Kidney (tissue), 13 donors: ENCODE measurements at regions not wholly inside any gene's neighbourhood (a gene's known extent, or its start where the extent isn't known, plus 50 kb on each side); places are given as distances from the start of the nearest gene placed in this dataset.

Source experiments
- DNase-seq, 5 donors: peaks; one replicate each; pipeline ENCODE4 v3.0.0-alpha.2; 2013 to 2020
- FAIRE-seq: peaks from 2 replicates; lab custom pipeline; 2012; peaks lifted over from hg19 to GRCh38; lab: Jason Lieb, UNC
- H3K27ac ChIP-seq, 2 donors: one replicate each; pipeline ENCODE4 v1.7.0; 2013; ENCODE audit warnings: low read depth in 2 of 2, low read length in 2 of 2, inconsistent platforms in 1 of 2
- H3K27me3 ChIP-seq: one replicate; pipeline ENCODE4 v1.7.1; 2013; ENCODE audit warnings: low read length, inconsistent platforms; ENCODE audit not compliant: control insufficient read depth, insufficient read depth
- H3K36me3 ChIP-seq, 3 donors: one replicate each; pipeline versions ENCODE4 v1.7.0 to v1.7.1; 2013; ENCODE audit warnings: low read length in 3 of 3, control low read depth in 1 of 3, inconsistent platforms in 1 of 3; ENCODE audit not compliant: insufficient read depth in 3 of 3, control insufficient read depth in 2 of 3
- H3K4me1 ChIP-seq, 3 donors: one replicate each; pipeline versions ENCODE4 v1.7.0 to v1.7.1; 2013; ENCODE audit warnings: low read length in 3 of 3, inconsistent platforms in 1 of 3, low read depth in 1 of 3; ENCODE audit not compliant: control insufficient read depth in 2 of 3, insufficient read depth in 2 of 3
- H3K4me3 ChIP-seq, 3 donors: one replicate each; pipeline versions ENCODE4 v1.7.0 to v1.8.1; 2013; ENCODE audit warnings: low read length in 3 of 3, control low read depth in 1 of 3, inconsistent platforms in 1 of 3
- H3K9ac ChIP-seq, 3 donors: one replicate each; pipeline versions ENCODE4 v1.7.0 to v1.7.1; 2013; ENCODE audit warnings: low read length in 3 of 3, control low read depth in 1 of 3, inconsistent platforms in 1 of 3
- H3K9me3 ChIP-seq, 3 donors: one replicate each; pipeline versions ENCODE4 v1.7.0 to v1.7.1; 2013; ENCODE audit warnings: low read length in 3 of 3, control low read depth in 1 of 3, inconsistent platforms in 1 of 3; ENCODE audit not compliant: control insufficient read depth in 2 of 3, insufficient read depth in 1 of 3
- CTCF ChIP-seq: IDR thresholded peaks from 3 replicates; pipeline ENCODE4 v1.5.1; 2012; ENCODE audit warnings: mild to moderate bottlenecking, moderate library complexity, borderline replicate concordance; ENCODE audit not compliant: insufficient read depth; ENCODE audit errors: extremely low read depth
- intact Hi-C: fragments of 100-400 bp; cut with DNase I; formaldehyde crosslinking; loops from one replicate; pipeline ENCODE4 v1.11.1; 2022
- donor health status: control.
- donor health status: control.
- donor health status: control.
- donor health status: control.
- donor health status: control.
- donor health status: DM: yes; HTN: yes; CAD: no.
- donor health status: Normal renal cell carcinoma (clear cell type).

DNA sequence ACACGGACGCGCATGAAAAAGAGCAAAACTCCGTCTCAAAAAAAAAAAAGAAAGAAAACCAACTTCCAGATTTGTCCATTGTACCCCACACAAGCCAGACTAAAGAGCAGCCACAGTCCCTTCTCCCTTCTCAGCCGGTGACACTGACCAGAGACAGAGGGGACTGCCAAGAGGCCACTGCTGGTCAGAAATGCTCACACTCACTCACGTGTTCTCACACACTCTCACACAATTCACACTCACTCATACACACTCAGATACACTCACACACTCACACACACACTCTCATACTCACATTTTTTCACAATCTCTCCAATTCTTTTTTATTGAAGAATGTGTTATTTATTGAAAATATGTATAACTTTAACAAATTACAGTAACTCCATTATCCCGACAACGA lies 90.8 kb upstream of the RAB4A start:
- no peak for TF ChIP-seq CTCF
- FAIRE-seq (no peak), DNase-seq (no peak)
- Histone ChIP-seq H3K27me3 (no peaks in the 10 kb centered on the region), H3K4me3 (no peak overlapping the region), H3K4me1 (no peaks in the 10 kb centered on the region), H3K36me3 (no peaks in the 10 kb centered on the region), H3K9ac (no peak overlapping the region), H3K27ac (no peak overlapping the region), H3K9me3 (no peaks in the 10 kb centered on the region)
- intact Hi-C loops = no loop called here

DNA sequence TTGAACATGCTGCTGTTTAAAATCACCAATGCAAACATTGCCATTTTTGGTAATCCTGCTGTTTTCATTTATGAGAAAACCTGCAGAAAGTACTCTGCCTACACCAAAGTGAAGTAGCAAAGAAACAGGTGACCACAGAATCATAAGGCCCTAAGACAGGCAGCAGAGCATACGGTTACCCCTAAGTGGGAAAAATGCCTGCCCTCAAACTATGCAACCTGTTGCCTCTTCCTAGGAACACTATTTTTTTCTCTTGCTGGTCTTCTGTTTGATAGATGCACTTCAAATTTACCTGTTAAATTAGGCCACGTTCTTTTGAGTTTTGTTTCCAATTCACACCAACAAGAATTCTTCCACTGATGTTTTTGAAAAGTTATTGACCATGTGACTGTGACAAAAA lies 89.5 kb upstream of the RAB4A start:
- no peaks in the 10 kb centered on the region for H3K36me3 ChIP-seq
- no peak overlapping the region for H3K27ac ChIP-seq
- H3K27me3 ChIP-seq = no peaks in the 10 kb centered on the region
- FAIRE-seq (no peak), DNase-seq (no peak)
- intact Hi-C loops = no loop called here
- H3K4me1 ChIP-seq = no peaks in the 10 kb centered on the region
- no peak overlapping the region for H3K9ac ChIP-seq
- no peaks in the 10 kb centered on the region for H3K9me3 ChIP-seq
- no peak overlapping the region for H3K4me3 ChIP-seq
- TF ChIP-seq CTCF = no peak

DNA sequence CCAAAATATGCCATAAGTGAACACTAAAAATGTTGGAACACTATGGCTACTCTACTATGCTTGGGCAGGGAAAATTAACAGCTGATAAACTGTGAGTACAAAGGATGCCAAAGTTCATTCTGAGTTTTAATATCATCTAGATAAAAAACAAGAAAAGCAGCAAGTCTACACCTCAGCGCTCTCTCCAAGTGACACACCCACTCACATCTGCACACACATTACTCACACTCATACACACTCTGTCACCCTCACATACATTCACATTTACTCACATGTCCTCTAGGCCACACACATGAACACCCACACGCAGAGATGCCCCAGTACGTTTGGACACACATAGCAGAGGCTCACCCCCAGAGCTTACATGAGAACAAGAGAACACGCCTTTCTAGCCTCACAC lies 87.3 kb upstream of the RAB4A start:
- no peaks in the 10 kb centered on the region for H3K4me1 ChIP-seq
- H3K36me3 ChIP-seq = no peaks in the 10 kb centered on the region
- DNase-seq (no peak), FAIRE-seq (no peak)
- H3K9ac ChIP-seq = no peak overlapping the region
- no peak overlapping the region for H3K4me3 ChIP-seq
- TF ChIP-seq CTCF = no peak
- no peaks in the 10 kb centered on the region for H3K9me3 ChIP-seq
- no peaks in the 10 kb centered on the region for H3K27me3 ChIP-seq
- no peak overlapping the region for H3K27ac ChIP-seq
- intact Hi-C loops = no loop called here

DNA sequence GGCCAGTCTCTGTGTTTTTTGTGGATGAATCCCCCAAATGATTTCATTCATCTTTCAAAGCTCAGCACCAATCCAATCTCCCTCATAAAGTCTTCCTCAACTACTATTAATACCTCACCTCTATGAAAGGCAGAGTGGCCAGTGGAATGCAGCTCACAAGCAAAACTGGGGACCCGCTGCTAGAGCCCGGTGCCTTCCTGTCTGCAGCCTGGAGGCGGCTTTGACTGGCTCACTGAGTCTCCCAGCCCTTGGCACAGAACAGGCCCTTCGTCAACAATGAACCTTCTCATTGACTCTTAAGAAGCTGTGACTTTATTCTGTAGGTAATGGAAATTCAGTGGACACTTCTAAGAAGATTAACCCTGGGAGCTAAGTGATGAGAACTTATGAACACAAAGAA lies 86.8 kb upstream of the RAB4A start:
- Histone ChIP-seq H3K27me3 (no peaks in the 10 kb centered on the region), H3K27ac (no peak overlapping the region), H3K4me1 (no peaks in the 10 kb centered on the region), H3K9me3 (no peaks in the 10 kb centered on the region), H3K4me3 (no peak overlapping the region), H3K36me3 (no peaks in the 10 kb centered on the region), H3K9ac (no peak overlapping the region)
- DNase-seq = peak in 2 of 5 donors; percentile 30 to 54
- intact Hi-C loops = no loop called here
- FAIRE-seq = no peak
- TF ChIP-seq CTCF = no peak
